Skin epidermis (tissue), 12 donors: ENCODE measurements at regions not wholly inside any gene's neighbourhood (a gene's known extent, or its start where the extent isn't known, plus 50 kb on each side); places are given as distances from the start of the nearest gene placed in this dataset.

Source experiments
- H3K27ac ChIP-seq, 21 experiments: fragments of 200-600 bp; sonication (generic) in 11 of 21; one replicate each; pipeline ENCODE4 v1.5.0; 2020; ENCODE audit warnings: mild to moderate bottlenecking in 3 of 21, inconsistent platforms in 2 of 21, moderate library complexity in 2 of 21
- H3K4me3 ChIP-seq, 7 experiments: fragments of 200-600 bp; sonication (generic) in 2 of 7; one replicate each; pipeline ENCODE4 v1.5.0; 2020; ENCODE audit warnings: inconsistent platforms in 2 of 7, mild to moderate bottlenecking in 2 of 7, moderate library complexity in 1 of 7

DNA sequence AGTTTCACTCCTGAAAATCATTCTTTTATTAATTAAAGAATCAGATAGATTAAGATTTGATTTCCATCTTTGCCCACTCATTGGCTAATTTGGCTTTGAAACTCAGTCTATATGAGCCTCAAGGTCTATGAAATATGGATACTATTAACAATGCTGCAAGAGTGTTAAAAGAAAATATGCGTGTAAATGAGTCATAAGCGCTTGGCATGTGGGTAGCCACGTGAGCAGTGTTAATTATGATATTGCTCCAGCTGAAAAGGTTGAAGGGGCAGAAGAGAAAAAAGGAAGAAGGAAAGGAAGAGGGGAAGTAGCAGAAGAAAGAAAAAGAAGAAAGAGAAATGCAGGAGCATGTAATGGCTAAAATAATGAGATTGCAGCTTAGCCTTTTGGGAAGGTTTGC lies 151.4 kb downstream of the CHRM3 start:
- Histone ChIP-seq H3K27ac (no peak overlapping the region), H3K4me3 (no peak overlapping the region)

DNA sequence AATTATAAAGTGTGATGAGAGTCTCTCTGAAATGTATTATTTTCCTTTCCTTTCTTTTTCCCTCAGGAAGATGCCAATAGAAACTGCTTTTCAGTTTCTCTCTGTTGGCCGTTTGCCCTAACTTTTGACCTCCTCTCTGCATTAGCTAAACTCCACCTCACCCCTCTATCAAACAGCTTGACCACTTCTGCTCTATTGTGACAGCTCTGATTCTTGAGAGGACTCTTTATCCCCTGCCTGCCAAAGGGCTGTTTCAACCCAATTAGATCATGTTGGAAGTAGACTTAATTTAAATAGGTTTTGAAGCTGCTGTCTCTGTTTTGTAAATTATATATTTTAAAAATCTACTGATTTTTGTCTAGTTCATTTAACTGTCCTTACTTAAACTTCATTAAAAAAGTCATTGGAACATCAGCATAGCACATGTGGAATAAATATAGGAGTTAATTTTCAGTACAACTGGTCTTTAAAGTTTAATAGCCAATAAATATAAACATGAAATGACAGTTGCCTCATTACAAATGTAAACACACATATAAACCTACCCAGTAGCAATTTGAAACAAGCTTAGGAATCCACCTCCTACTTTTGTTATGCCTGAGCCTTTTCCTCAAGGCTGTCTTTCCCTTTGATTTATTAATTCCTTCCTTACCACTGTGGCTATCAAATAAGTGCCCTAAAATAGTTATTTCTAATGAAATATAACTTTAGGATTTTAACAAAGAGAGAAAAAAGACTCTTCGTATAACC lies 152.0 kb downstream of the CHRM3 start:
- H3K4me3 ChIP-seq, result no peak overlapping the region
- no peak overlapping the region for H3K27ac ChIP-seq

DNA sequence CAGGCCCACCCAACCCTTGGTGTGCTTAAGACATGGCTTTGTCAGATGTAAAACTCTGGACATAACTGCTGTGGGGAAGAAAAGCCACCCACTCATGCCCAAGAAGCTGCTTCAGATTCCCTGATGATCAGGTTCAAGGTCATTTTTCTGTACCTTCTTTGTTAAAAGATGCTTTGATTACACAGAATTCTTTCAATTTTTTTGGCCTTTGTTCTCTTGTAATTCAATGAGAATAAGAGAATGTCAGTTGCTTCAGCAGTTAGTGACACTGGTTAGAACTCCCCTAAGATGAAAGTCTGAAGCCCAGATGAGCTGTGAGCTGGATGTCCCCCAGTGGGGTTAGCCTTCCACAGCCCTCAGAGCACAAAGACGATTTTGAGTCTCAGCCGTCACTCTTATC lies 152.7 kb downstream of the CHRM3 start:
- H3K27ac ChIP-seq, result no peak overlapping the region
- H3K4me3 ChIP-seq, result no peak overlapping the region

DNA sequence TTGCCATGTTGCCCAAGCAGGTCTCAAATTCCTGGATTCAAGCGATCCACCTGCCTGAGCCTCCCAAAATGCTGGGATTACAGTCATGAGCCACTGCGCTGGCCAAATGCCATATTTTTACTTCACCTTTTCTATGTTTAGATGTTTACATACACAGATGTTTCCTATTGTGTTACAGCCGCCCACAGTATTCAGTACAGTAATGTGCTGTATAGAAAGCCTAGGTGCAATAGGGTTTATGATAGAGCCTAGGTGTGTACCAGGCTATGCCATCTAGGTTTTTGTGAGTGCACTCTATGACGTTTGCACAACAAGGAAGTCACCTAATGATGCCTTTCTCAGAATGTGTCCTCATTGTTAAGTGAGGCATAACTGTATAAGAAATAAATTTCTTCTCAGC lies 153.4 kb downstream of the CHRM3 start:
- no peak overlapping the region for H3K4me3 ChIP-seq
- H3K27ac ChIP-seq, result no peak overlapping the region

DNA sequence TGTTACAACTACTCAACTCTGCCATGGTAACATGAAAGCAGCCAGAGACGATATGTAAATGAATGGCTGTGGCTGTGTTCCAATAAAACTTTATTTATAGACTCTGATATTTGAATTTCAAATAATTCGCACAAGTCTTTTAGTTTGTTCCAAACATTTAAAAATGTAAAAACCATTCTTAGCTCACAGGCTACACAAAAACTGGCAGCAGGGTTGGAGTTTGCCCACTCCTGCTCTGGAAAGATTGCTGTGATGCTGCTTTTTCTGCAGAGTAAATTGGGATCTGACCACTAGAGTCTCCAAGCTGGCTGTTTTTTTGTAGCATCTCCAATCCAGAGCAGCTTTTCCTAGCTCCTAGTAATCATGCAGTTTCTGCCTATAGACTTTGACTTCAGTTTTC lies 157.5 kb downstream of the CHRM3 start:
- Histone ChIP-seq H3K27ac (no peak overlapping the region), H3K4me3 (no peak overlapping the region)

DNA sequence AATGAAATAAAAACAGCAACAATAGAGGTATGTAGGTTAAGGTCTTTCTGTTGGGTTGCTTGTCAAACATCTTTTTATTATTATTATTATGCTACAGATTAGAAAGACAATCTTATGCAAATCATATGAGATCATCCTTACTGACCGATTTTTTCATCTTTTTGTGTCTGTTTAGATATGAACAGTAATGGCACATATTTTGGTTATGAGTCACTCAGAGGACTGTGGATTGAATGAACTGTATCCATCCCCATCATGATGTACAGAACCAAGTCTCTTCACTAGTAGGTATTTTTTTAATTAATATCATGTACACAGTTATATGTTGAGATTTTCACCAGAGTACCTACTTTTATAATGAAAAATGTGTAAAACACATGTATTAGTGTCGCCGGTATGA lies 159.1 kb downstream of the CHRM3 start:
- no peak overlapping the region for H3K4me3 ChIP-seq
- H3K27ac ChIP-seq, result no peak overlapping the region

DNA sequence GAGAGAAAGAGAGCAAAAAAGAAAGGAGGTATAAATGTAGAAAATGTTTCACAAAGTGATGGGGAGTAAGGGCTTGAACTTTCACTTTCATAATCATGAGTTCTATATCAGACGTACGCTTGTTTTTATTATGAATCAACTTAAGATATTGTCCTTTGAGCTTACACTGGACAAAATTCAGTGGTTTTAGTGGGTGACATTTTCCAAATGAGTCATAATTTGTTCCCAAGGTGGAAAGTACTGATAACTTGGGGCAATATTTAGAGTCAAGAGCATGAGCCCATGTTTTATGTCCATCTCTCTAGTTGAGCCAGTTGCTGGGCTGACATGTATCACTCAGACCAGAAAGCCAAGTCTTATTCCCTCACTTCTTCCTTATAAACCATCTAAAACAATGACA lies 161.6 kb downstream of the CHRM3 start:
- no peak overlapping the region for H3K27ac ChIP-seq
- no peak overlapping the region for H3K4me3 ChIP-seq

DNA sequence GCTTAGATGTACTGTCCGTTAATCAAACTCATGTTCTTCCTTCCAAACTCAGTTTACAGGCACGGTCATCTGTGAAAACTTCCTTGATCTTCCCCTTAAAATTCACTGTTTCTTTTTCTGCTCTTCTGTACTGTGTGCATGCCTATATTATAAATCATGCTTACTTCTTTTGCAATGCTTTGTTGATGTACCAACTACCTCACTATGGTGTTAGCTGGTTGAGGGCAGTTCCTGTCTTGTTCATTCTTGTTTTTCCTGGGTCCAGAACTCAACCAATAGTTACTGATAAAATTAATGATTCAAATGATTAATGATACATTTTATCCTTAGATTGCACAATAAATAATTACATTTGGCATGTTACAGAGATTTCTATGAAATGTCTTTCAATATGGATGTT lies 163.8 kb downstream of the CHRM3 start:
- Histone ChIP-seq H3K27ac (no peak overlapping the region), H3K4me3 (no peak overlapping the region)

DNA sequence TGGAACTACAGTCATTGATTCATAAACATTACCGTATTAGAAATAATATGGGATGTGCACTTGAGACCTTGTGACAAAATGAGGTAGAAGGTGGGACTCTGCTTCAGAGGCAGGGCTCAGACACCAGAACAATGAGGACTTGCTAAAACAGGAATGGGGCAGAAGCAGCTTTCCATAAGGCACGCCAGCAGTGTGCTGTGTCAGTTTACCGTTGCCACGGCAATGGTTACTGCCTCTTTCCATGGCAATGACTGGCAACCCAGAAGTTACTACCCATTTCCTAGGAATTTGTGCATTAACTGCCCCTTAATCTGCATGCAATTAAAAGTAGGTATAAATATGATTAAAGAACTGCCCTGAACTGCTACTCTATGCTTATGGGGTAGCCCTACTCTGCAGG lies 169.0 kb downstream of the CHRM3 start:
- Histone ChIP-seq H3K4me3 (no peak overlapping the region), H3K27ac (no peak overlapping the region)

DNA sequence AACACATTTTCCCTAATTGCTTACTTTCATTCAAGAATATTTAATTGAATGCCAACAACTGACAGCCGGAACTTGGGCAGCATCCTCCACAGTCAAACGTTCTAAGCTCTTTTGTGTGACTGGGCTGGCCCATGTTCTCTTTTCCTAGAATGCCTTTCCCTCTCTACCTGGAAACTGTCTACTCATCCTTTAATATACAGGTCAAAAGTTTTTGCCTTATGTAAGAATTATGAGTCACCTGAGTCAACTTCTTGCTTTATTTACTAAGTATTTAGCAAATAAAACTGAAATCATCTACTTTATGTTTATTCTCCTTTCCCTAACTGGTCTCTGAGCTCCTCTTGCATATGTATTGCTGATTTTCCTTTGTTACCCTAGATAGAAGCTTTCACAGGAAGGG lies 172.2 kb downstream of the CHRM3 start:
- no peak overlapping the region for H3K27ac ChIP-seq
- no peak overlapping the region for H3K4me3 ChIP-seq

DNA sequence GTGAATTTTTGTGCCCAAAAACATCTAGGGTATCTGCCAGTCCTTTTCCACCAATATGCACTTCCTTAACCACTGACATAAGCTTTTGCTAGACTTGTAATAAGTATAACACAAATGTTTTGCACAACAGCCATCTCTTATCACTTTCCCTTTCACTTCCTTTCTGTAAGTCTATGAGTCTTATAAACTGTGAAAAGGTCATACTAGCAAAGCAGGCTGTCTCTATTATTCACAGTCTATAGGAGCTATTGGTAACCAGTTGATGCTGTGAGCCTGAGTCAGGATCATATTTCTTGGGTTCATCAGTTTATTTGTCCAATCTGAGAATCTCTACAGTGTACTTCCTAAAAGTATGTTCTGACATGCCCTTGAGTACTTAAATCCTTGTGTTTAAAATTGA lies 172.6 kb downstream of the CHRM3 start:
- Histone ChIP-seq H3K4me3 (no peak overlapping the region), H3K27ac (no peak overlapping the region)

DNA sequence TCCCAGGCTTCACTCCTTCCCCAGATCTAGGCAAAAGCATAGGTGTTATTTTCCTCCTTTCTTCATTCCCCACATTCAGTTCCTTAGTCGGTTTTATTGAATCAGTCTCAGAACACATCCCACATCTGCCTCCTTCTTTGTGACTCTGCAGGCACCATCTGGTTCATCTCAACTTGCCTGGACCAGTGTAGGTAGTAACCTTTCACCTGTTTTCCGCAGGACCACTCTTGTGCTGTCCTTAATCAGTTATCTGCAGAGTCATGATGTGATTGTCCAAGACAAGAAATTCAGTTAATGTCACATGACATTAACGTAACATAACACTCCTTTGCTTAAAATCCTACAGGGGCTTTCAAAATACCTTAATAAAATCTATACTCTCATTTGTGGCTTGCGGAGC lies 174.6 kb downstream of the CHRM3 start:
- Histone ChIP-seq H3K4me3 (no peak overlapping the region), H3K27ac (no peak overlapping the region)

DNA sequence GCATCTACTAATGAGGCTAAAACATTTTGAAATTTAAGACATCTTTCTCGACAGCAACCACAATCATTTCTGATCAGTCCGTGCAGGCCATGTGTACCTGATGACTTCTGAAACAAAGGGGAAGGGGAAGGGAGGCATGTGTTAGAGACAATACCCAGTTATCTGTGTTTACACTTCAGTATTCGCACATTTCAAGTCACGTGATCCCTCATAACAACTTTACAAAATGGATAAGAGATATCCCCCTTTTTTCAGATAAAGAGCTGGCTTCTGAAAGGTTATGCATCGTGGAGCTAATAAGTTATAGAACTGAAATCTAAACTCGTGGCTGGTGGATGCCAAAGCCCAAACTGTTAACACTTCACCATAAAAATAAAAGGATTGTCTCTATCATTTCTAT lies 175.7 kb downstream of the CHRM3 start:
- no peak overlapping the region for H3K4me3 ChIP-seq
- H3K27ac ChIP-seq, result no peak overlapping the region

DNA sequence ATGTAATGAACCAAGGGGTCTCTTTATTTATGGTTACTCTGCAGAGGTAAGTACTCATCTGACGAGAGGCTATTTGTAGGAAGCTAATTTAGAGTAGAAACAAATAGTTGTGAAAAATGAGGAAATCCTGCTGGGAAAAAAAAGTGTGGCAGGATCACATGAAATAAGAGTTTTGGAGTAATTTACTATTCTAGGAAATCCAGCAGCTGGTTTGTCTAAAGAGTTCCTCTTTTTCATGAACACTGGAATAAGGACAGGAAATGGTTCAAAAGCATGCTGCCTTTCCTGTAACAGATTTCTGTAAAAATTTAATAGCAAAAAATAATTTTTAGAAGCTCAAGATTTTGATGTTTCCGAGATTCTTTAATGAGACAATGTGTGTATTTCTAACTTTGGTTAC lies 177.3 kb downstream of the CHRM3 start:
- H3K27ac ChIP-seq, result no peak overlapping the region
- no peak overlapping the region for H3K4me3 ChIP-seq

DNA sequence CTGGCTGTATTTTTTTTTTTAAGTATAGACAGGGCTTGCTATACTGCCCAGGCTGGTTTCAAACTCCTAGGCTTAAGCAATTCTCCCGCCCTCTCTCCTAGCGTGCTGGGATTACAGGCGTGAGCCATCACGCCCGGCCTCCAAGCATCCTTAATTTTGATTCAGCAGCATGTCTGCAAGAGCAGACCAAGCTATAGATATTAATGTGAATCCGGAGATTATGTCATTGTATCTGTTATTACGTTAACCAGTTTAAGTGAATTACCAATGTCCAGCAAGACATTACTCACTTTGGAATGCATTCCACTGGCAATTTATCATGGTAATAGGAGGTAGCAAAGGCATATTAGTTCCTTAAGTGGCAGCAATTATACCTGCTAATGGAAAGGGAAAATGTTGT lies 179.7 kb downstream of the CHRM3 start:
- Histone ChIP-seq H3K4me3 (no peak overlapping the region), H3K27ac (no peak overlapping the region)

DNA sequence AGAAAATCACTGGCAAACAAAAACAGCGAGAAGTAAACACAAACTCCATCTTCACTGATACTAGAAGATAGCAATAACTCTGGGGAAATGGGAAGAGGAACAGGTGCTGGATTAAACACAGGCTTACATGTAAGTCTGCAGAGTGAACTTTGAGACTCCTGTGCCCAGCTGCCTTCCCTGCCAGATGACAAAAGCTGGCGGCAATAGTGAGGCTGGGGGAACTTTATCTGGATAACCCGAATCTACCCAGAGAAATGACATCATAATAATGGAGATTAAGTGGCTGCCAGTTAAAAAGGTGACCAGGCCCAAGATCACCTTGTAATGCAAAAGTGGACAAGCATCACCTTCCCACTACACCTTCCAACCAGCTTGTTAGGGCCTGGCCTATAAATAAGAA lies 184.5 kb downstream of the CHRM3 start:
- Histone ChIP-seq H3K27ac (no peak overlapping the region), H3K4me3 (no peak overlapping the region)

DNA sequence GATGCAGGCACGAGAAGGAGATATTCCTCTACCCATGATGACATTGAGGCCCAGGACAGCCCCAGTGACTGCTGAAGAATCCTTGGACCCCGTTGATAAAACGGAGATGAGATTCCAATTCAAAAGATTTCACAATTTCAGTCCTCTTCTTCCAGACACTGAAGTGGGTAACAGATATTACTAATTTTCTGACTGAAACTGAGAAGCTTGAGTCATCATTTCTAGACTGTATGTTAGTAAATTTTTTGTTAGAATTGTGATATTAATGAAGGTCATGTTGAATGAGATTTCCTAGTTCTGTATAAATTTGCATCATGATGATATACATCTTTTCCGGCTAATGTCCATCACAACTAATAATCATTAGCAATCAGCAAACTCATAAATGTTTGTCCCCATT lies 185.8 kb downstream of the CHRM3 start:
- Histone ChIP-seq H3K4me3 (no peak overlapping the region), H3K27ac (no peak overlapping the region)

DNA sequence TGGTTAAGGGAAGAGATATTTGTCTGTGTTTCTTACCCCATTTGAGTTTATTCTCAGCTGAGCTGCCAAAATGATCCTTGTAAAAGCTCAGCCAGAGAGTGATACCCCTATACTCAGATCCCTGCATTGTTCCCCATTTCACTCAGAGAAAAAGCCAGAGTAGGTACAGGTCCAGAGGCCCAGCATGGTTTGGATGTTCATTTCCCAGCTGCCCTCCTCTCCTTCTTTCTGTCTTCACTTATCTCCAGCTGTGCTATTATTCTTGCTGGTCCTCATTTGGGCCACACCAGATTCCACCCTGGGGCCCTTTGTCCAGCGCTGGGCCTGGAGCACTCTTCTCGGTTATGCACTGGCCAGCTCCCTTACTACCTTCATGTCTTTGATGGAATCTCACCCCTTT lies 187.7 kb downstream of the CHRM3 start:
- no peak overlapping the region for H3K27ac ChIP-seq
- H3K4me3 ChIP-seq, result no peak overlapping the region

DNA sequence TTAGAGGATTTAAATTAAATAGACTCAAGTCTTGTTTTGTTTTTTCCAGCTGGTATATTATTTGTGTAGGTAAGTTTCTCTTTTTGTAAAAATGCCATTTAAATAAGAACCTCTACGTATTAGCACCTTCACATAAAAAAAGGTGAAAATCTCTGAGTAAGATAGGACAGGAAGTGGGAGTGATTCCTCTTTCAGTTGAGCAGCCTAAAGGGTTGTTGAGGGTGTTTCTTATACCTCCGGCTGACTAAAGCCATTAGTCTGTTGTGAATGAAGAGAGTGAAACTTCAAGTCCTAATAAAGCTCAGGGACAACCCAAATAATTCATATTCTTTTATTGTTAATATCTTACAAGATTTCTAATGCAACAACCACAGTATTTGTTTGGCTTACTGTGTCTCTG lies 188.7 kb downstream of the CHRM3 start:
- H3K4me3 ChIP-seq, result no peak overlapping the region
- H3K27ac ChIP-seq, result no peak overlapping the region

DNA sequence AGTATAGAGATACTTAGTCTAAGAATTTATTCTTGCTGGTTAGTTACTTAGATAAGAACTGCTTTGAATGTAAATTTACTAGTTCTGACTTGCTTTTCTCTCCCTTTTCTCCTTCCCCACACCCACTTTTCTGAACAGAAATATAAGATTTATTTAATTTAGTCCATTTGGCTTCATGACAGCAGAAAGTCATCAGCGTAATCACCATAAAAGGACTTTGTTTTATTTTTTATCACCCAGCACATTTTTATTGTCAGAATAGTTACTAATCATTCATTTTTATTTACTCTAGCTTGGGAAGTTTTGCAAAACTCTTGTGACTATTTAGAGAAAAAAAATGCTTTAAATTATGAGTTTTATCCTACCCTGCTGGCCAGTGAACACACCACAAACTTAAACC lies 197.2 kb downstream of the CHRM3 start:
- H3K27ac ChIP-seq, result no peak overlapping the region

DNA sequence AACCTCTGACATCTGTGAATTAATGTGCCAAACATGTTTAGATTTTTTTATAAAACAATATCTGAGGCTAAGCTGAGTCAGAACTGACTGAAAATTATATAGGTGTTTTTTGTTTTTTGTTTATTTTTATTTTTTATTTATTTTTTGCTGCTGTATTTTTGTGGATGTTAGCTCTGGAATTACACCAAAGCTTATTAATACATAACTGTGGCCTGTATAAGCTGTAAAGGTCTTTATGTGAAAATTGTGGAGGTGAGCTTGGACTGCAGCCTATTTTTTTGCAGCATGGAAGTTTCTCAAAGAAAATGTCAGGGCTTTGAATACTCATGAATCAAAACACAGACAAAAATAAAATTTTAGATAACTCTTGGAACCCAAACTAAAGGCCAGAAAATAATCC lies 199.8 kb downstream of the CHRM3 start:
- Histone ChIP-seq H3K27ac (no peak overlapping the region), H3K4me3 (no peak overlapping the region)

More for the DNA sequence above, 197.2 kb downstream of the CHRM3 start:
- H3K4me3 ChIP-seq, result no peak overlapping the region

DNA sequence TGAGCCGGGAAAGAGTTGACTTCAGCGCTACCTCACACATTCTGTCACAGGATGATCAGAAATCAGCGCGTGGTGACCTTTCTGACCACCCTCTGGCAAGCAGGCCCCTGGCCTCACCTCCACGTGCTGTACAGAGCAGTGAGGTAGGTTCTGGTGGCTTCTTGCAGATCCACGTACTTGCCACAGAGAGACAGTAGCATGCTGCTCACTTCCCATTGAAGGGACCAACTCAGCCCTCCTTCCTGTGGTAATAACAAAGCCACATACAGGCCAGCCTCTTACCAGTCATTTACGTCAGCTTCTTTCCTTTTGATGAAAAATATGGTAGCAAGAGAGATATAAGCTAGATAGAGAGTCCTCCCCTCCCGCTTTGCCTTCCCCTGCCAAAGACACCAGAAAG lies 200.7 kb downstream of the CHRM3 start:
- no peak overlapping the region for H3K4me3 ChIP-seq
- H3K27ac ChIP-seq, result no peak overlapping the region
